ENCODE measurements at regions not wholly inside any gene's neighbourhood (a gene's known extent, or its start where the extent isn't known, plus 50 kb on each side); places are given as distances from the start of the nearest gene placed in this dataset.

- TF ChIP-seq CEBPB (IDR thresholded peaks at IDR 0.05) (no peak), TAF1 (IDR thresholded peaks at IDR 0.05; ENCODE audit: low read depth) (no peak), RAD21 (IDR thresholded peaks at IDR 0.05; ENCODE audit: low read depth) (no peak), EP300 (IDR thresholded peaks at IDR 0.05; ENCODE audit: borderline replicate concordance) (no peak), REST (IDR thresholded peaks at IDR 0.05; ENCODE audit: low read depth) (no peak), MAX (IDR thresholded peaks at IDR 0.05) (no peak)
Measured at GRCh38 chr5:142421621-142422397, 97.0 kb upstream of the SPRY4 start.
